CD4-positive, alpha-beta T cell treated with Interleukin-2 at 100 ng/mL for 4 hours (primary cell): ENCODE measurements at regions not wholly inside any gene's neighbourhood (a gene's known extent, or its start where the extent isn't known, plus 50 kb on each side); places are given as distances from the start of the nearest gene placed in this dataset.
"Not testable (repeated sequence)": the region's sequence is repeated elsewhere in the genome, so short reads cannot be mapped to it uniquely, and the experiment has no call there.

Source experiments
- DNase-seq: peaks from one replicate; pipeline ENCODE4 v3.0.0-alpha.2; 2020; ENCODE audit warnings: low spot score

DNA sequence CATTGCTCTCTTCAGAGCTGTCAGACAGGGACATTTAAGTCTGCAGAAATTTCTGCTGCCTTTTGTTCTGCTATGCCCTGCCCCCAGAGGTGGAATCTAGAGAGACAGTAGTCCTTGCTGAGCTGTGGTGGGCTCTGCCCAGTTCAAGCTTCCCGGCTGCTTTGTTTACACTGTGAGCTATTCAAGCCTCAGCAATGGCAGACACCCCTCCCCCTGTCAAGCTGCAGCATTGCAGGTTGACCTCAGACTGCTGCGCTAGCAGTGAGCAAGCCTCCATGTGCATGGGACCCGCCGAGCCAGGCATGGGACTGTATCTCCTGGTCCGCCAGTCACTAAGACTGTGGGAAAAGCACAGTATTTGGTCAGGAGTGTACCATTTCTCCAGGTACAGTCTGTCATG is 53.6 kb upstream of the MAPK10 start:
- not testable (repeated sequence) for DNase-seq

DNA sequence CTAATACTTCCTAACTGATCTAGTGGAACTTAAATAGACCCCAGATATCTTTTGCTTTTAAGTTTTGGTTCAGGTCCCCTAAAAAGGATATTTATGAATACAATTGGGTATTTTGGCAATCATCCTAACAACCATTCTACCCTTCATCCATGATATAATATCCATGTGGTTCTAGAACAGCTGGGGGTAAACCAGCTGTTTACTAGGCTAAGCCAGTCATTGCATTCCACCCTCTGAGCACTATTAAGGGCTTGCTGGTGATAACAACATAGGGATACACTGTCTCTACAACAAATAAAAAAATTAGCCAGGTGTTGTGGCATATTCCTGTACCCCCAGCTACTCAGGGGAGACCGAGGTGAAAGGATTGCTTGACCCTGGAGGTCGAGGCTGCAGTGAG is 54.8 kb upstream of the MAPK10 start:
- no peak for DNase-seq

DNA sequence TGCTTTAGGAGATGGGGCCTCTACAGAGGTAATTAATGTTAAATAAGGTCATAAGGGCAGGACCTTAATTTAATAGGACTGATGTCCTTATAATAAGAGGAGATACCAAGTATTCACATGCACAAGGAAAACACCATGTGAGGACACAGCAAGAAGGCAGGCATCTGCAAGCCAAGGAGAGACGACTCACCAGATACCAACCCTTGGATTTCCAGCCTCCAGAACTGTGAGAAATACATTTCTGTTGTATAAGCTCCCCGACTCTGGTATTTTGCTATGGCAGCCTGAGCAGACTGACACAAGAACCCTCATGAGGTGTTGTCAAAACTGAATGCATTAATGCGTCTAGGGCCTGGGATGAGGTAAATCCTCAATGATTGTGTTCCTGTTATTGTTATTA is 56.2 kb upstream of the MAPK10 start:
- no peak for DNase-seq

DNA sequence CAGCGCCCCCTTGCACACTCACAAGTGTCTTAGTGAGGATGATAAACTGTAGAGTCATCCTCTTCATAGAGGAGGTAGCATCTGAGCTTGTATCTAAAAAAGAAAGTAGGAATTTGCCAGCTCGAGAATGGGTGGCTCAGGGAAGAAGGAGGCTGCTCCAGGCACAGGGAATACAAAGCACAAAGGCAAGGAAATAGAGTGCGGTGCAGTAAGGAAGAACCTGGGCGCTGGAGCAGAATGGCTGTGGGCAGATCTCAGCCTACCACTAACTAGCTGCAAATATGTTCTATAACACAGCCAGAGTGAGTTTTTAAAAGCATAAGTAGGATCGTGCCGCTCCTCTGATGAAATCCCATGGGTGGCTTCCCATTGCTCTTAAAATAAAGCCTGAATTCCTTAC is 61.6 kb upstream of the MAPK10 start:
- DNase-seq: no peak

DNA sequence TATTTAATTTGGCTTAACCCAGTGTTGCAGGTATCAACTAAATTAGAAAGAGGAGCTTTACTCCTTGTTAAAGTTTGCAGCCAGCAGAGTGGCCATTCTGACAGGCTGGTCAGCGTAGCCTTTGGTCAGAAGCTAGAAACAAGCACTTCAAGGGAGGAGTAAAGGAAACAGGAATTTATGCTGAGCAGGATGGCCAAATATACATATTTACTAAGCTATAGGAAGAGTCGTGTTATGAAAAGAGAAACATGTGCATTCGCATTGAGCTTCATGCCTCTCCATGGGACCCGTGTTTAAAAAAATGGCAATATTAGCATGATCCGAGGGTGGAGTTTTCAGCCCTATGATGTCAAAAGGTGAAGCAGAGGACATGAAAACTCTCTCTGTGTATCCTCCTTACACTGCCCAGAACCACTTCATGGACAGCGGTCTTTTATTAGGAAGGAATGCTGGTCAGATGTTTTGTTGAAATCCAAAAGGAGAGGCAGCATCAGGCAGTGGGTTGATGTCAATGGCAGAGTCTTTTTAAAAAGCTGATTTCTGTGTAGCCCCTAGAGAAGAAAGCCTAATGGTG is 71.8 kb upstream of the MAPK10 start:
- no peak for DNase-seq

DNA sequence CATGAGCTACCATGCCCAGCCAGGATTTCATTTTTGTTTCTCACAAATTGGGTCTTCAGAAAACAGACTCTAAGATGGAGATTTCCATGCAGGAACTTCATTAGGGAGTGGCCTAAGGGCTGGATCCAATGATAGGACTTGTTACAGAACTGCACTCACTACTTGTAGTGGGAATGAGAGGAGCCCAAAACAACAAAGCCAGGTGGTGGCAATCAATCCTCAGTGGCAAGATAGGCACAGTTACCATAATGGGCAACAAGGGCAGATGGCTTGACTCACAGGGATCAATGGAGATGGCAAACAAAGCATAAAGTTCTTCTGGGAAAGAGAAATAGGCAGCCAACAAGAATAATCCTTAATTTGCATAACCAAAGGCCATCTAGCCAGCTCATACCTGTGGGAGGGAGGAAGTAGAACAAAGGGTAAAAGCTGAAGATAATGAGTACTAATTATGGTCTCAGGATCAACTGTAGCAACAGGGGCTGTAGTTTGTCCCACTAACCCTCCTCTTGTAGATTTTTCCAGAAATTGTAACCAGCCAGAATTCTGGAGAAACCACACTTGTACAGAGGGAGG is 72.8 kb upstream of the MAPK10 start:
- DNase-seq: no peak

DNA sequence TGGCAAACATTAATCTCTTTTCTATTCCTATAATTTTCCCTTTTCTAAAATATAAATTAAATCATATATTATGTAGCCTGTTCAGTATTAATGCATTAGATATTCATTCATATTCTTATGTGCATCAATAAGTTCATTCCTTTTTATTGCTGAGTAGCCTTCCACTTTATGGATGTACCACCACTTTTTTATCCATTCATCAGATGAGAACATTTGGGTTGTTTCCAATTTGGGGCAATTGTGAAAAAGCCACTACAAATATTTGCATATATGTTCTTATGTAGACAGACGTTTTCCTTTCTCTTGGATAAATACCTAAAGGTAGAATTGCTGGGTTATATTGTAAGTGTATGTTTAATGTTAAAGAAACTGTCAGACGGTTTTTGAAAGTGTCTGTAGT is 79.4 kb upstream of the MAPK10 start:
- DNase-seq: no peak

DNA sequence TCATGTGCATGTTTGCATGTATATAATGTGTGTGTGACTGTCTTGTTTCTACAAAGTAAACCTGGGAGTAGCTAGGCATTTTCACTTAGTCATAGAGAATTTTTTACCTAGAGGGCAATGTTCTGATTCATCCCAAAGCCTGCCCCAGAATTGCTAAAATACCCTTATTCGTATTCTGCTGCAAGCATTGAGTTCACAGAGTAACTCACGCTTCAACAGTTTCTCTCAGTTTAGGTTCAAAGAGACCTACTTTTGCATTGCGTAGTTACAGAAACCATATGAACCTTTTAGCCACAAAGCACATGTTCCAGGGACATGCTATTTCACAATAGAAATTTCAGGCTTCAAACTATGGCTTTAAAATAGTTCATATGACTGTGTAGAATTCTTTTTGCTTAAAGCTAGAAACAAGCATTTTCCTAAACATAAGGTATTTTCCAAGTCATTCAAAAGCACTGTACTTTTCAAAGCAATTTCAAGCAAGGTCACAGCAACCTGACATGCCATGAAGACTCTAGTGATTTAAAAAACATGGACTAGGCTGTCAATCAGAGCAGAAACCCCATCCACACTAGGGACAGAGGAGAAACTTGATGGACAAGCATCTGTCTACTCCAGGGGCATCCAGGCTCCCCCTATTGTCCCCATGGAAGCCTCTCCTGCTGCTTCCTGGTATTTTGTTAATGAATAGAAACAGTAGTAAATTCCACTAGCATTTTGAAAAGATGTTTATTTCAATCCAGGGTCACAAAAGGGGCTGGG is 81.5 kb upstream of the MAPK10 start:
- DNase-seq: no peak

DNA sequence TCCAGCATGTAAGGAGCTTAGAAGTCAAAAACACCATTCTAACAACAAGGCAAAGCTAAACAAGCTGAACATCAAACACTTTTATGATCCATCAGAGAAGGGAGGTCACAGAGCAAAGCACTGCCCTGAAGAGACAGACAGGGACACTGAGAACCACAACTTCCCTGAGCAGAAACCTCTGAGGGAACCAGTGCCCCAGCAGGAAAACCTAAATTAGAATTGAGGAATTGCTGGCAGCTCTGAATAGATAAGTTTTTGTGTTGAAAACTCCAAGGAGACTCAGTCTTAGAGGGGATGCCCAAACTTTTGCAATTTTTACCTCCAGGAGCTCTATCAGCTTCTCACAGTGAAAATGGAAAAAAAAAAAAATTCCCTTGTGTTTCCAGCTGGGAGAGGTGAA is 83.0 kb upstream of the MAPK10 start:
- no peak for DNase-seq

DNA sequence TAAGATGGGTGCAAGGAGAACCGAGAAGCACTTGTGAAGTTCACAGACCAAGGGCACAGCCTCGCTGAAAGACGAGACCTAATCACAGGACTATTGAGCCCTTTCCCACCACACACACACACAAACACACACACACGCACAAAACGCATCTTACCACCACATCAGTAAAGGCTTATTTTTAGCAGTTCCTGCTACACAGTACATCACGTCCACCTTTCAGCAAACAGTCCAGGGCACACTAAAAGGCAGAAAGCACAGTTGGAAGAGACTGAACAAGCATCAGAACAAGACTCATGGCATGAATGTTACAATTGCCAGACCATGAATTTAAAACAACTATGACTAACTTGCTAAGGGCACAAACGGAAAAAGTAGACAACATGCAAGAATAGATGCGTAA is 83.6 kb upstream of the MAPK10 start:
- DNase-seq: no peak

DNA sequence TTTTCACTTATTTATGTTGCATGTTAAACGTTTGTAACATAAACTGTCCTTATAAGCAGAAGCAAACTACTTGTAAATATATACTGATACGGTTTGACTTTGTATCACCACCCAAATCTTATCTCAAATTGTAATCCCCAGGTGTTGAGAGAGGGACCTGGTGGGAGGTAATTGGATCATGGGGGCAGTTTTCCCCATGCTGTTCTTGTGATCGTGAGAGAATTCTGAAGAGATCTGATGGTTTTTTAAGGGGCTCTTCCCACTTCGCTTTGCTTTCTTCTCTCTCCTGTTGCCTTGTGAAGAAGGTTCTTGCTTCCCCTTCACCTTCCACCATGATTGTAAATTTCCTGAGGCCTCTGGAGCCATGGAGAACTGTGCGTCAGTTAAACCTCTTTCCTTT is 87.1 kb upstream of the MAPK10 start:
- DNase-seq: no peak

DNA sequence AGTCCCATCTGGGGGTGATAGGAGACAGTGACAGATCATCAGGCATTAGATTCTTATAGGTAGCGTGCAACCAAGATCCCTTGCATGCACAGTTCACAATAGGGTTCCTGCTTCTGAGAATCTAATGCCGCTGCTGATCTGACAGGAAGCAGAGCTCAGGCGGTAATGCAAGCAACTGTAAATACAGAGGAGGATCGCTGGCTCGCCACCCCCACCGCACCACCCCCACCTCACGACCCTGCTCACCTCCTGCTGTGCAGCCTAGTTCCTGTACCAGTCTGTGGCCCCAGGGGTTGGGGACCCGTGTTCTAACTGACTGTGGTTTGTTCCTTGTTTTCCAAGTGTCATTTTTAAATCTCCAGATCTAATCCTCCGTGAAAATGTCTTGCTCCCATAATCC is 89.0 kb upstream of the MAPK10 start:
- no peak for DNase-seq

DNA sequence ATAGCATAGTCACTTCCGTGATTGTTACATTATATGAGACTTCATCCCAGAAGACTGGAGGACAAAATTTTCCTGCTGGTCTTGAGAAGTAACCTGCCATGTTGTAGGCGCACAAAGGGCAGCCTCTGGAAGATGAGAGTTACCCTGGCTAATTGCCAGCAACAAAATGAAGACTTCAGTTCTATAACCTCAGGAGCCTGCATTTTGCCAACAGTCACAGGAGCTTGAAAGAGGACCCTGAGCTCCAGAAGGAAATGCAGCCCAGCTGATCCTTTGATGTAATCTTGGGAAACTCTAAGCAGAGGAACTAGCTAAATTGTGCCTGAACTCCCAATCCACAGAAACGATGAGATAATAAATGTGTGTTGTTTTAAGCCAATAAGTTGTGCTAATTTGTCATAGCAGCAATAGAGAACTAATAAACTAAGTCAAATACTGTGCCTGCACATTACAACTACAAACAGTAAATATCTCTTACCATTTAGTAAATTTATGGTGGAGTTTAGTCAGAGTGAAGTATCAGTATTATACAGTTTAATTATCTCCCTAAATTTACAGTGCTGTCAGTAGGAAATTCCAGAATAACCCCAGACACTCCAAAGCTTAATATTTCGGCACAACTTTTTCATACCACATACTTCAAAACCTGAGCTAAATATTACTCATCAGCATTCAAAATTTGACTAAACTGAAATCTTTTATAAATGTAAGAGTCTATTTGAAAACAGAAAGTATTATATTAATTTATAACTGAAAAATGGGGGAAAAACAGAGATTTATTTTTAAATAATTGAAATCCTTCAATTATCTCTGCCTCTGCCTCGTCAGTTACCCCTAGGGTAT is 90.1 kb upstream of the MAPK10 start:
- DNase-seq: no peak

DNA sequence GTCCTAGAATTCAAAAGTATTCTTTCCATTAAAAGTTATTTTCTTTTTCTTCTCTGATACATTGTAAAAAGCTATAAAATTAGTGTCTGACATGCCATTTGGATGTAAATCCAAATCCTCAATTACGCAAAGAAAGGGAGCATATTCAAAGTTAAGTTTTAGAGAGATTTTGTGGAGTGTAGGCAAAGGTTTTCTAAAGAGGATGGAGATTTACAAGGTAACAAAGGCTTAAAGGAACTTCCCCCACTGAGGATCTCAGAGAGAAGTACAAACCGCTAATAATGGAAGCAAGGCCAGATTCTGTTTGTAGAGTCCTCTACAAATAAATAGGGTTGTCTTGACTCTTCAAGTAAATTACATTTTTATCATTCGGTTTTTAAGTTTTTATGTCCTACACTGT is 91.0 kb upstream of the MAPK10 start:
- no peak for DNase-seq

DNA sequence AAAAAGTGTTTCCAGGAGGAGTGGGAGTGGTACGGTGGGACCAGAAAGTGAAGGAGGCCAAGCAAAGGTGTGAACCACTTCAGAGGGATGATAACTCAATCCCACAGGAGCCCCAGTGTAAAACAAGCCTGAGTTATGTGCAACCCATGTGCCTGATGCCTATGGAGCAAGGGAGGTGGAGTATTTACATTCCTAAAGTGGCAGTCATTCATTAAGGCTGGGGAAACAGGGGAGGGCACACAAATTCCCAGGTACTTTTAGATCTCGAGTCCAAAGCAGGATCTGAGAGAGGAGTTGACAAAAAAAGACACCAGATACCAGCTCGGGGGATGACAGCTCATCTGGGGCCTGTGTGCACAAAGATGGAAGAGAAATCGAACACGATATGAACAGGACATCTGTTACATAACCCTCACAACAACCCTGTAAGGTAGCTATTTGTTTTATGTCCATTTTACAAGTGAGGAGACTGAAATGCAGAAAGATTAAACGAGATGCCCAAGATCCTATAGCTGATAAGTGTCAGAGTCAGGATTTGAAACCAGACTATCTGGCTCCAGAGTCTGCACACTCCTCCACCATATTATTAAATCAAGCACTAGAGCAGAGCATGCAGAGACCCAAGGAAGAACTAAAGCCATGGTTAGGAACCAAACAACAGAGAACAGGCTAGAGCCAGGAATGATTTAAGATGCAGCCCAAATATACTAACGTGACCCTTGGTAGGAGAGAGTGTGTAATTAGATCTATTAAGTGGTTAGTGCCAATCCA is 91.9 kb upstream of the MAPK10 start:
- no peak for DNase-seq

DNA sequence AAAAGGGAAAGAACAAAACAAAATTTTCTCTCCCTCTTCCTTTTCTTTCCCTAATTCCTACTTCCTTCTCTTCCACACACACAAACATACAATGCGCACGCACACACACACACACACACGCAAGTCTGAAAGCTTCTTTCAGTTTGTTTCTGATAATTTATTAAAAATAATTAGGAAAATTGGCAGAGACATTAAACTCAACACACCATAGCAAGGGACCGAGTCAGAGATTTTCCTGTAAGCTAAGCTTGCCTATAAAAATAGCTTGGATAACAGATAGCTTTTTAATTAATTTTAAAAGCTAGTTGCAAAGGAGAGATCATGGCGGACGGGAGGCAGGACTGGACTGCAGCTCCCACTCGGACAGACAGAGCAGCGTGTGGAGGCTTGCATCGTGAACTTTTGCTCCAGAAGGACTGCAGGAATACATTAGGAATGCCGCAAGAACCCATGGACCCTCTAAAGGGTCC is 92.6 kb upstream of the MAPK10 start:
- DNase-seq: no peak

DNA sequence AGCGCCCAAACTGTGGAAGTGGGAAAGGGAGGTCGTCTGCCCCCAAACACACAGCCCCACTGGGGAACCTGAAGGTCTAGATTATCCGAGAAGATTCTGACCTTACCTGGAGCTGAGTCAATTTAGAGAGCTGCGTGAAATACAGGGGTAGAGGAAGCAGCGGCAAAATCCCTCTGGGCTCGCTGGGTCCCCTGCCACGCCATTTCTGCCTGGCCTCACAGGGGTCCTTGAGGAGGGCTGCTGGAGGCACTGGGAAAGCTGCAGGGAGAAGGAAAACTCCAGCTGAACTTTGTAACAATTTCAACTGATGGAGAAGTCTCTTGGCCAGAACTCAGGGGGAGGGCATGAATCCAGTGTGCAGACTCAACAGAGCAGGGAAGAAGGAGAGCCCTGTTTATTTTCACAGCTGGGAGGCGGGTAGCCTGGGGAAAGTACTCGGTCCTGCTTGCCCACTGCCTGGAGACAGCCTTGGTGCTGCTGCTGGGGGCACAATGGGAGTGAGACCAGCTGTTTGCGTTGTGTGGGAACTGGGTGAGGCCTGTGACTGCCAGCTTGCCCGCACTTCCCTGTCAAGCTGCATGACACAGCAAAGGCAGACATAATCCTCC is 93.2 kb upstream of the MAPK10 start:
- no peak for DNase-seq

DNA sequence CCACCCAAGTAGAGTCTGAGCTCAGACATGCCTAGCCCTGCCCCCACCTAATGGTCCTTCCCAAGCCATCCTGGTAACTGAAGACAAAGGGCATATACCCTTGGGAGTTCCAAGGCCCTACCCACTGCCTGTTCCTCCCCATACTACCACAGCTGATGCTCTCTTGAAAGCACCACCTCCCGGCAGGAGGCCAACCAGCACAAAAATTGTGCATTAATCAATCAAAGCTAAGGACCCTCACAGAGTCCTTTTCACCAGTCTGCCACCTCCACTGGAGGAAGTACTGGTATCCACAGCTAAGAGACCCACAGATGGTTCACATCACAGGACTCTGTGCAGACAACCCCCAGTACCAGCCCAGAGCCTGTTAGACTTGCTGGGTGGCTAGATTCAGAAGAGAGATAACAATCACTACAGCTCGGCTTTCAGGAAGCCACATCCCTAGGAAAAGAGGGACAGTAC is 93.8 kb upstream of the MAPK10 start:
- not testable (repeated sequence) for DNase-seq

DNA sequence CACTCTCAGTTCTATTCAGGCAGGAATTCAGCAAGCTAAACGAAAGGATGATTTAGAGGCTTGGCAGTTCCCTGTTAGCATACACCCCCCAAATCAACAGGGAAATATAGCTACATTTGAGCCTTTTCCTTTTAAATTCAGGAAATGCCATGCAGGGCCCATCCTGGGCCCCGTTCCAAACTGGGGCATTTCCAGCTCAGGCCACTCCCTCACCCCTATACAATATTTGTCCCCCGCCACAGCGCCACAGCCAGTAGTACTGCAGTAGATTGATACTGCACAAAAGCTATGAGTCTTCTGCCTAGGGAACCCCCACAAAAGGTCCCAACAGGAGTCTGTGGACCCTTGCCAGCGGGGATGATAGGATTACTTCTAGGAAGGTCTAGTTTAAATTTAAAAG is 102.0 kb upstream of the MAPK10 start:
- DNase-seq: no peak

DNA sequence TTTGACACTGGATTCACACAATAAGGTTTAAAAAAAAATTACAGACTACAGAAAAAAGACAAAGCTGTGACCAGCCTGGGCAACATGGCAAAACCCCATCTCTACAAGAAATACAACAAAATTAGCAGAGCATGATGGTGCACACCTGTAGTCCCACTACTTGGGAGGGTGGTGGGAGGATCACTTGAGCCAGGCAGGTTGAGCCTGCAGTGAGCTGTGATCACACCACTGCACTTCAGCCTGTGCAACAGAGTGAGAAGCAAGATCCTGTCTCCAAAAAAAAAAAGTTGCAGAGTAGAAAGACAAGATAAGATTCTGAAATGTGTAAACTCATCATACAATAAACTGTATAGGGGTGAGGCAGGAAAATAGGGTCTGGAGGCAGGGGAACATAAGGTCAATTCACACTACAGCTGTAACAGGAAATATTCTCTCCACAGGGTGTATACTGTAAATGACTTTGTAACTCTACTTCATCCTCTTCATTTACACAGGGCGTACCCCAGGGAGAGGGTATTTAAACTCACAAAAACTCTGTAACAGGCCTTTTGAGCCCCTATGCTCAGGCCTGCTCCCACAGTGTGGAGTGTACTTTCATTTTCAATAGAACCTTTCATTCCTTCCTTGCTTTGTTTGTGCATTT is 112.6 kb upstream of the MAPK10 start:
- DNase-seq: no peak

DNA sequence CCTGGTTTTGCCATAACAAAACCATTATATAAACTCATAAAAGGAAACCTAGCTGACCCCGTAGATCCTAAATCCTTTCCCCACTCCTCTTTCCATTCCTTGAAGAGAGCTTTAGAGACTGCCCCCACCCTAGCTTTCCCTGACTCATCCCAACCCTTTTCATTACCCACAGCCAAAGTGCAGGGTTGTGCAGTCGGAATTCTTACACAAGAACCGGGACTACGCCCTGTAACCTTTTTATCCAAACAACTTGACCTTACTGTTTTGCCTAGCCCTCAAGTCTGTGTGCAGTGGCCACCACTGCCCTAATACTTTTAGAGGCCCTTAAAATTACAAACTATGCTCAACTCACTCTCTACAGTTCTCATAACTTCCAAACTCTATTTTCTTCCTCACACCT is 116.0 kb upstream of the PTPN13 start:
- DNase-seq: not testable (repeated sequence)
